Activated CD4-positive, alpha-beta T cell treated with anti-CD3 and anti-CD28 coated beads for 4 hours (primary cell): ENCODE measurements at regions not wholly inside any gene's neighbourhood (a gene's known extent, or its start where the extent isn't known, plus 50 kb on each side); places are given as distances from the start of the nearest gene placed in this dataset.
A peak's percentile ranks its signal among the peaks of the same experiment; 100 is the strongest.
"Not testable (repeated sequence)": the region's sequence is repeated elsewhere in the genome, so short reads cannot be mapped to it uniquely, and the experiment has no call there.

Experiments used
- DNase-seq, 2 donors: peaks; one replicate each; pipeline ENCODE4 v3.0.0-alpha.2; 2020

DNA sequence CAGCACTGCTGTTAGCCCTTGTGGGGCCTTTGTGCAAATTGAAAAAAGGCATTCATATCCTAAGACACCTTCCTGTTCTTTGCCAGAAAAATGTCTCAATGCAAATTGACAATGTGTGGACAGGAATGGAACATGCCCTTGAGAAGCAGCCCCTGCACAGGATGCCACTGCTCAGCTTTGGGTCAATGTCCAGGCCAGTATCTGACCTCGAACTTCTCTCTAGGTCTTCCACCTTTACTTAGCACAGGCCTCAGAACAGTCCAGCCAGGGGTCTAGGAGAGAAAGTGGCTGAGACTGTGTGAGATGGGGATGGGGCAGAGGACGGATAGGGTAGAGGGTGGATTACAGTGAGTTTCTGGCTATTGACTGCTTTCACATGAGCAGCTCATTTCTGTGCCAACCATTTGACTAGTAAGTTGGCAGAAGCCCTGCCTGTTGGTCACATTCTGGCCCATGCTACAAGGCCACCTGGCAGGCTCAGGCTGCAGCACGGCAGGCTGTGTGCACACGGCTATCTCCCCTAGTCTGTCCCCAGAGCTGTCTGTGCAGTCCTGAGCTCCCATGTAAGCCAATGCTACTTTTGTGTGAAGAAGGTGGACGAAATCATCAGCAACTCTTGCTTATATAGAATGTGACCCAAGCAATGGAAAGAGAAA is 254.5 kb upstream of the PLGLB1 start:
- DNase-seq: not testable (repeated sequence)

DNA sequence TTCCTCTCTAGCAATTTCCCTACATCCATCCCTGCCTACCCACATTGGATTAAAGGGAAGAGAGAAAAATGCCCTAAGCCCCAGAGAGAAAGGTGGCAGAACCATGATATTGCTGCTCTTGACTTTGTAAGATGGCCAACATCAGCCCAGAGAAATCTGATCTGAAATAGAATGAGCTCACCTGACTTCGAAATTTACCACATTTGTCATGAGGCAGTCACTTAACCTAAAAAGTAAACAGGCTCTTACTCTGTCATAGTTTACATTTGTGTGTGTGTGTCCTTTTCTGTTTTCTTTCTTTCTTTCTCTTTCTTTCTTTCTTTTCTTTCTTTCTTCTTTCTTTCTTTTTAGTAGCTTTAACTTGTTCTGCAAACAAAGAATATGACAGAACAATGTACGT is 255.0 kb upstream of the PLGLB1 start:
- not testable (repeated sequence) for DNase-seq

- not testable (repeated sequence) for DNase-seq
These were observed 256.1 kb upstream of the PLGLB1 start for GRCh38 chr2:87277734-87278133.

DNA sequence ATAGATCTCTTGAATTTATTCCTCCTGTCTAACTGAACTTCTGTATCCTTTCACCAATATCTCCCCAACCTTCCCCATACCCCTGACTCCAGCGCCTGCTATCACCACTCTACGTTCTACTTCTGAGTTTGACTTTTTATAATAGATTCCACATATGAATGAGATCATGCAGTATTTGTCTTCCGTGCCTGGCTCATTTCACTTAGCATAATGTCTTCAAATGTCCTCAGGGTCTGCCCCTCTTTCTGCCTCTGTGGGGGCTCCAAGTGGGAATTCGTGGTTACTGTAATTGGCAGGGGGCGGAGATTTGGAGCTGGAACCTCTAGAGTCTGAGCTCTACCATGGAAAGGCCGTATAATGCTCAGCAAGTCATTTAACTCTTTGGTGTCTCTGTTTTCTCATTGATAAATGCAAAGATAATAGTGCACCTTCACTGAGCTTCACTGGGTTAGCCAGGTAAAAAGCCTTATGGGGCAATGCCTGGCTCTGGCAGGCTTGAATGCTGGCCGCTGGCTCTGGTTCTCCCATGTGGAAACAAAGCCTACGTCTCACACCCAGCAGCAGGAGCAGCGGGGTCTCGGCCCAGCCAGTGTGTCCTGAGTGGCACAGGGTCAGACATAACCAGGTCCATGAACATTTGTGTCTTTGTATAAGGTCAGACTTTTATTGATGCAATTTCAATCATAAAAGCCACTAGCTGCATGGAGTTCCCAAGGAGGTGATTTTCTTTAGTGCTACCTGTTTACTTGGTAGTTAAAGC is 259.1 kb upstream of the PLGLB1 start:
- not testable (repeated sequence) for DNase-seq

GRCh38 chr2:87283735-87284470 is 262.3 kb upstream of the PLGLB1 start:
- DNase-seq: not testable (repeated sequence)

GRCh38 chr2:87284471-87284772 is 262.8 kb upstream of the PLGLB1 start:
- not testable (repeated sequence) for DNase-seq

DNA sequence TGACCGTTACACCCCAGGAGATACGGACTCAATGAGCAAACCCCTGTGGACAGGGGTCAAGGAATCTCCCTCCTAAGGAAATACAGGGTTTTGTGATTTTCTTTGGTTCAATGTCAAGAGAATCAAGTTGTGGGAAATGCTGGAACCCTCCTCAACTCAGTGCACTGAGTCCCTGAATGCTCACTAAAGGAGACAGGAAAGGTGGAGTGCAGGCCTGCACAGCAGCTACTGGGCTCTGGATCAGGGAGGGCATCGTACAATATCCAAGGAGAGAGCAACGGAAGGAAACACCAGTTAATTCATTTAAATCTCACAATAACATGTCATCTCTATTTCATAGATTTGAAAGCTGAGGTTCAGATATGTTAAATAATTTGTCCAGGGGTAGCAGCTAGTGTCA is 263.5 kb upstream of the PLGLB1 start:
- DNase-seq: not testable (repeated sequence)

- DNase-seq: not testable (repeated sequence)
These were observed 269.1 kb upstream of the PLGLB1 start for GRCh38 chr2:87290566-87291307.

DNA sequence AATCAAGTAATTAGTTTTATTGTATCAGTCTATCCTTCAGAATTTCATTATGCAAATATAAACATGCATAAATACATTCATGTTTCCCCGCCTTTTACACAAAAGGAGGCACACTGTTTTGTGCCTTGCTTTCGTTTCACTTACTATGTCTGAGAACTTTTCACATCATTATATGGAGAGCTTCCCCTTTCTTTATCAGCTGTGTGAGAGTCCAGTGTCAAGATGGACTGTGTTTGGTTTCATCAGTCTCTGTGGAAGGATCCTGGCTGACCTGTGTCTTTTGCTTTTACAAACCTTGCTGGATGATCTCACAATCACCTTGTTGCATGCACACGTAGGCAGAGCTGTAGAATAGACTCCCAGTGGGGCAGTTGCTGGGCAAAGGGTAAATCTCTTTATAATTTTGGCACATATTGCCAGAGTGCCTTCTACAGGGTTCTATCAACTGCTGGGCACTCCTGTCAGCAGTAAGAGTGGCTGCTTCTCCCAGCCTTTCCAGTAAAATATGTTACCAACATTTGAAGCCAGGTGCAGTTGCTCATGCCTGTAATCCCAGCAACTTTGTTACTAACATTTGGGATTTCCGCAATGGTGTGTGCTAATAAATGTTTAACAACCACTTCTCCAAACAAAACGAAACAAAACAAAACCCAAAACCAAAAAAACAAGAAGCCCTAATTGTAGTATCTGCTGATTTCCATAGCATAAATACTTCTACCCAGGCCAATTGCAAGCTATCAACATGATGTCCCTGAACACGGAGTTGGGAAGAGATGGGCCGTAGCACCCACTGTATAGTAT is 270.0 kb upstream of the PLGLB1 start:
- not testable (repeated sequence) for DNase-seq

DNA sequence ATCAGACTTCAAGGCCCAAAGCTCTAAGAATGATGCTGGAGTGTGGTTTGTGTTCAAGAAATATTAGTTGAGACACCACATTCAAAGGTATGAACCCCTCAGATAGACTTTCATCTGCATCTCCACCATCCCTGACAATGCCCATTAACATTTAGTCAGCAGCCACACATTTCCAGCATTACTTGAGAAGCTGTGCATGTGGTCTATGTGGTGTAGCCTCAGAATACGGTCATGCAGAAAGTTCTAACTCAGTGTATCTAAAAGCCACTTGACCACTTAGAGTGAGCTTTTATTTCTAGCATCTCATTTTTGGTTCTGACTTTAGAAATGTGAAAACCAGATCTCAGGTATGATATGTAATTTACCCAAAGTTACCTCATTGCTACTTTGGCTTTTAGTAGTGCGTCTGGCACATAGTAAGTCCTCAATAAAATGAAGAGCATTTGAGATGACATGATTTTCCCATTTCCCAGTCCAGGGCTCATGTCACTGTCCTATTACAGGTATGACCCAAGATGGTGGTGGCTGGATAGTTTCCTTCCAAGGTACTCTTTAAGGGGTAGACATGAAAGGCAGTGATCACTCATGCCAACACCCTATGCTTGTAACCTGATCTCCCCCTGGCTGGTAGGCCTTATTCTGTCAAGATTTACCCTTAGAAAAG is 272.4 kb upstream of the PLGLB1 start:
- not testable (repeated sequence) for DNase-seq

GRCh38 chr2:87295135-87295534 is 273.5 kb upstream of the PLGLB1 start:
- DNase-seq: not testable (repeated sequence)

- not testable (repeated sequence) for DNase-seq
These were observed 279.7 kb upstream of the PLGLB1 start for GRCh38 chr2:87301349-87301748.

DNA sequence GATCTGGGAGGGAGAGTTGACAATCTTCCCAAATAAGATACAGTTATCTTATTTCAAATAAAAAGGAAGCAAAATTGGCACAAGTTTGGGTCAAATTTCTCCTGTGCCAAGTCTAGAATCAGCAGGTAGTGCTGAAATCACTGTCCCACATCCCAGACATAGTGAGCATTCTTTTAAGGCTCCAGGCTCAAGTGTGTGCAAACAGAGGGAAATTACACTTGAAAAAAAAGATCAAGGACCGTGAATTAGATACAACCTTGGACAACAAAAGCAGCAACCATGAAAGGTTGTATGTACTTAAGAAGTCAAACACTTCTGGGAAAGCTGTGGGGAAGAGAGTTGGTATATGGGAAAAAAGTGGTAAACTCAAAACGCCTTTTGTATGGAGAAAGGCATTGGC is 280.2 kb upstream of the PLGLB1 start:
- DNase-seq: not testable (repeated sequence)

DNA sequence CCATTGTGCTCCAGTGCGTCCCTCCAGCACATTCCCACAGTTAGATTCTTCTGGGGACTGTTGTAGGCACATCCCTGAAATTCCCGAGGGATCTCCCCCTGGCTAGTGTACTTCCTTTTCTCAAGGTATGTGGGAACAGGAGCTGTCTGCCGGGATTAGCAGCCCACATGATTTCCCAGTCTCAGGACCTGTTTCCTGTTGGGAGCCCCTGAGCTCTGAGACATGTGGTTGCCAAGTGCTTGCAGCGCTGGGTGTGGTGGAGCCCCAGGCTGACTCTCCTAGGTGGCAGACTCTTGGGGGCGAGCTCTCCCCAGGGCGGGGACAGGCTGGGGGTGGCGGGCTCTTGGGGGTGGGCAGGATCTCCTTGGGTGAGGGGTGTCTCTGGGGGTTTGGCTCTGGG is 287.0 kb upstream of the PLGLB1 start:
- DNase-seq: not testable (repeated sequence)

DNA sequence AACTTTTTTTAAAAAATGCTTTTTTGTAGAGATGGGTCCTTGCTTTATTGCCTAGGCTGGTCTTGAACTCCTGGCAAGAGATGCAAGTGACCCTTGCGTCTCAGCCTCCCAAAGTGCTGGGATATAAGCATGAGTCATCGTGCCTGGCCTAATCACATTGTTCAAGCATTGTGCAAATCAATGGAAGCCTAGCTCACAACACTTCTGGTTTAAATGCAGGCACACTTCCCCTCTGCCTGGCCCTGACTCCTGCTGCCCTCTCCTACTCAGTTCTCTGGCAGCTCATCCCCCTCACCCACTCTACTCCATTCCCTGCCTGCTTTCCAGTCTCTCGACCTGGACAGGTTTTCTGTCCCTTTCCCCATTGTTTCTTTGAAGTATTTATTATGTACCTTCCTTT is 288.1 kb upstream of the PLGLB1 start:
- not testable (repeated sequence) for DNase-seq

- not testable (repeated sequence) for DNase-seq
These were observed 290.3 kb upstream of the PLGLB1 start for GRCh38 chr2:87311896-87312441.

DNA sequence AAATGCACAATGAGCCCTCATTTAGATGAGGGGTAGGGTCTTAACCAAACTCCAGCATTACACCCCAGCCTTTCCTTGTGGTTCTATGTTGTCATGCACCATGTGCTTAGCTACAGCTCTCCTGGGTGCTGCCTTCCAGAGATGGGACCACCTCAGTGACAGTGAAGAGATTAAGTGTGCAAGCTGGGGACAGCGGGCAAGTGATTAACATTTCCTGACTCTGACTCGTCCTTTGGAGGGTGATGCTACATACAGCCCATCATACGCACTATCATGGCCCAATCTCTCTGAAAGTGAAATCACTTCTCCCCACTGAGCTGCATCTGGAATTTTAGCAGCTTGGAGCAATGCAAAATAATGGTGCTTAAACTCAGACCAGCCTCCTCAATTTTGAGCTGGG is 293.0 kb upstream of the PLGLB1 start:
- not testable (repeated sequence) for DNase-seq

DNA sequence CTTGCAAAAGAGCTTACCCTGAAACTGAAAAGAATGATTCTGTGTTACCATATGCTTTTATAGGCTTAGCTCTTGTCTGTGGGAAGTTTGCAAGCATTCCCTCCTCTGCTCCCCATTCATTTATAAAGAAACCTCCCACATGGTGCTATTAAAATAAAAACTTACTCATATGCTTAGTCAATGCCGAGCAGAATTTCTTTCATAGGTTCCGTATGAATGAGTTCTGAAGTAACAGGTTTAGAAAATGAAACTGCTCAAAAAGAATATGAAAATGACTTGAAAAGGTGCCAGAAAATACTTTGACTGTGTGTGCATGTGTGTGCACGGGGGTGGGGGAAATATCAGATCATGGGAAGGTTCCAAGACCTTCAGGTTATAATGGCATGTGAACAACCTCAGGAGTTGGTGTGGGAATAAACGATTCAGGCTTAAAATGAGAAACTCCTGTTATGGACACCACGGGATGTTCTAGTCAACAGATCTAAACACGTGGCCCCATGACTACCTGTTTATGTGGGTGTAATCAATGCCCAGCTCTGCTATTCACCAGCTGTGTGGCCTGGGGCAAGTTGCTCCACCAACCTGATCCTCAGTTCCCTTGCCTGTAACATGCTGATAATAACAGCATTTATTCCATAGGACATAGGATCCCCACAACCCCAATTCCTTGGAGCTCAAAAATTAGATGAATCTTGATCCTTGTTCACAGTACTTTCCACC is 293.7 kb upstream of the PLGLB1 start:
- peak in 1 of 2 donors; percentile 40 for DNase-seq

- DNase-seq: not testable (repeated sequence)
These were observed 295.5 kb upstream of the PLGLB1 start for GRCh38 chr2:87317193-87317592.

DNA sequence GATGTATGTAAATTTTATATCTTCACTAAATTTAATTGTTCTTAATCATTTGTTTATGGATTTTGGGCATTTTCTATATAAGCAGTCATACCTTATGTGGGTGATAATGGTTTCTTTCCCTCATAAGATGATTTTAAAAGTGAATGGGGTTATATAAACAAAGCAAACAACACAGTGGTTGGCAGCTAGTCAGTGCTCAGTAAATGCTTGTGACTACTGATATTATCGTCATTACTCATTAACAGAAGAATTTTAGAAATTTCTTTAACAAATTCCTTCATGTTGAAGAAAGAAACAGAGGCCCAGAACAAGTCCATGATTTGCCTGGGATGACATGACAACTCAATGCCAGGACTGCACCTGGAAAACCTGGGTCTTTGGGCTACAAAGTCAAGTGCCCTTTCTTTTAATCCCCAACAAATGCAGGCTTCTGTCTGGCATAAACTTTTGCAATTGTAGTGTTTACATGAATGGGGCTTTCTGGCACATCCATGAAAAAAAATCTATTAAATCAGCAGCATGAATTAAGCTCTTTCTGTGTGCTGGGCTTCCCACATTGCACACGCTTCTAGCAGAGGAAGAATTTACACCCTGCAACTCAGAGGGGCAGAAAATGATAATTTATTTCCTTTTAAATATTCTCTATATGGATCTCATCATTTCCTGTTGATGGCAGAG is 297.3 kb upstream of the PLGLB1 start:
- DNase-seq: not testable (repeated sequence)
